HFFc6 (cell line): ENCODE measurements at regions not wholly inside any gene's neighbourhood (a gene's known extent, or its start where the extent isn't known, plus 50 kb on each side); places are given as distances from the start of the nearest gene placed in this dataset.

ENCODE experiments used
- DNase-seq: peaks from one replicate; pipeline ENCODE4 v3.0.0-alpha.2; 2018
- H3K27ac Mint-ChIP-seq: 2 replicates; pipeline ENCODE4 v1.8.0; 2020; ENCODE audit warnings: mild to moderate bottlenecking, mixed read lengths
- H3K27me3 Mint-ChIP-seq: 2 replicates; pipeline ENCODE4 v1.8.0; 2021; ENCODE audit warnings: mild to moderate bottlenecking, moderate library complexity, mixed read lengths; ENCODE audit not compliant: insufficient read depth
- H3K36me3 Mint-ChIP-seq: 2 replicates; pipeline ENCODE4 v1.8.0; 2021; ENCODE audit warnings: low read depth, mixed read lengths
- H3K4me1 Mint-ChIP-seq: 2 replicates; pipeline ENCODE4 v1.8.0; 2020; ENCODE audit warnings: low read depth, mixed read lengths
- H3K4me3 Mint-ChIP-seq: 2 replicates; pipeline ENCODE4 v1.8.0; 2020; ENCODE audit warnings: mild to moderate bottlenecking, moderate library complexity, mixed read lengths
- H3K9me3 Mint-ChIP-seq: 2 replicates; pipeline ENCODE4 v1.8.0; 2020; ENCODE audit warnings: mild to moderate bottlenecking, mixed read lengths
- CTCF ChIP-seq: fragments of 200-600 bp; sonication (generic); IDR thresholded peaks from 2 replicates; pipeline ENCODE4 v1.5.0; 2021; ENCODE audit warnings: antibody characterized with exemption, mild to moderate bottlenecking

GRCh38 chr13:107211073-107211472, 643.1 kb upstream of the ARGLU1 start:
- Mint-ChIP-seq H3K27ac (no peak overlapping the region), H3K4me3 (peak overlapping the region; percentile 34; the same call in 1 of the 2 replicates), H3K36me3 (no peaks in the 10 kb centered on the region), H3K9me3 (no peaks in the 10 kb centered on the region), H3K27me3 (0 out of 2 replicates have a peak, but pooled peaks cover 3% of the 10 kb centered on the region), H3K4me1 (peaks cover 9% of the 10 kb centered on the region)
- TF ChIP-seq CTCF: peak; percentile 90
- peak; percentile 65 for DNase-seq

GRCh38 chr13:107210723-107211030, 642.7 kb upstream of the ARGLU1 start:
- peak overlapping the region; percentile 34; the same call in 1 of the 2 replicates for H3K4me3 Mint-ChIP-seq
- no peak for TF ChIP-seq CTCF
- H3K27me3 Mint-ChIP-seq: 0 out of 2 replicates have a peak, but pooled peaks cover 3% of the 10 kb centered on the region
- DNase-seq: no peak
- no peak overlapping the region for H3K27ac Mint-ChIP-seq
- H3K4me1 Mint-ChIP-seq: peaks cover 9% of the 10 kb centered on the region
- no peaks in the 10 kb centered on the region for H3K9me3 Mint-ChIP-seq
- no peaks in the 10 kb centered on the region for H3K36me3 Mint-ChIP-seq

GRCh38 chr13:107209824-107210722, 642.1 kb upstream of the ARGLU1 start:
- Mint-ChIP-seq H3K9me3 (no peaks in the 10 kb centered on the region), H3K4me1 (peaks cover 9% of the 10 kb centered on the region), H3K4me3 (peak overlapping the region; percentile 34; the same call in 1 of the 2 replicates), H3K27ac (no peak overlapping the region), H3K27me3 (0 out of 2 replicates have a peak, but pooled peaks cover 3% of the 10 kb centered on the region), H3K36me3 (no peaks in the 10 kb centered on the region)
- DNase-seq: no peak
- no peak for TF ChIP-seq CTCF

- no peaks in the 10 kb centered on the region for H3K36me3 Mint-ChIP-seq
- H3K4me1 Mint-ChIP-seq: peaks cover 9% of the 10 kb centered on the region
- 0 out of 2 replicates have a peak, but pooled peaks cover 1% of the 10 kb centered on the region for H3K27me3 Mint-ChIP-seq
- H3K4me3 Mint-ChIP-seq: no peak overlapping the region
- H3K9me3 Mint-ChIP-seq: no peaks in the 10 kb centered on the region
- no peak for TF ChIP-seq CTCF
- no peak for DNase-seq
- no peak overlapping the region for H3K27ac Mint-ChIP-seq
Measured at GRCh38 chr13:107208889-107209288, 641.0 kb upstream of the ARGLU1 start.

DNA sequence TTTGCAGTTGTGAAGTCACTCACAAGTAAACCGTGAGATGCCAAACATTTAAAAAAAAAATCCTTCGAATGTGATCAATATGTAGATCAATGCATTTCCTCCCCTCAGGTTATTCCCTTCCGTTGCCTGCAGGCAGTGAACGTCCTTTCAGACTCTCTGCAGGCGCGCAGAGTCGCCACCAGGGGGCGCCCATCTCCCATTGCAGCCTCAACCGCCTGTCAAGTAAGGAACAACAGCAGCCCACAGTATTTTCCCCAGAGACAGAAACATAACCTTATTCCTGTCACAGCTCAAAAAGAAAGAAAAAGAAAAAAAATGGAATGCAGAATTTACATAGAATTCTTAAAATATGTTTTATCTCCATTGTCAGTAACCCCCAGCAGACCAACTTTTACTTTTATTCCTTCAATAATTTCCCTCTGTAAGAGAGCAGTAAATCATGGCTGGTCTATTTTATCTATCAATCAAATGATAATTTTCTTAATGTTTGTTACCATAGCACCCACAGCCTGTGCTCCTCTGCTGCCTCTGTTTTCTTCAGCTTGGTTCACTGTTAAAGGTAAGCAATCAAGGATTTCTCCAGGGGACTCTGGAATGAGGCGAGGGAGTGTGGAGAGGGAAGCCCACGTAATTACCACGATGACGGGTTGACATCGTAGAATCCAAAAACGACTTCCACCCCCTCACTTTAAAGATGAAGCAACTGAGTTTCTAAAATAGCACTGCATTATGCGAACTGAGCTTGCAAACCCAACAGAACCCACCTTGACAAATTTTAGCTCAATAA, 637.6 kb upstream of the ARGLU1 start:
- peak; percentile 96 for TF ChIP-seq CTCF
- peaks cover 5% of the 10 kb centered on the region for H3K4me1 Mint-ChIP-seq
- no peak overlapping the region for H3K27ac Mint-ChIP-seq
- H3K36me3 Mint-ChIP-seq: no peaks in the 10 kb centered on the region
- DNase-seq: peak; percentile 39
- H3K27me3 Mint-ChIP-seq: peaks cover 3% of the 10 kb centered on the region; the same call in 1 of the 2 replicates
- H3K9me3 Mint-ChIP-seq: no peaks in the 10 kb centered on the region
- no peak overlapping the region for H3K4me3 Mint-ChIP-seq
